IPS-20b (cell line): ENCODE measurements at regions not wholly inside any gene's neighbourhood (a gene's known extent, or its start where the extent isn't known, plus 50 kb on each side); places are given as distances from the start of the nearest gene placed in this dataset.

ENCODE experiments used
- H3K27ac ChIP-seq: one replicate; pipeline ENCODE4 v1.5.1; 2013; ENCODE audit warnings: low read length
- H3K27me3 ChIP-seq: 2 replicates; pipeline ENCODE4 v1.6.1; 2013; ENCODE audit warnings: mild to moderate bottlenecking, low read length, inconsistent platforms; ENCODE audit not compliant: insufficient read depth
- H3K36me3 ChIP-seq: 2 replicates; pipeline ENCODE4 v1.6.1; 2013; ENCODE audit warnings: low read depth, mild to moderate bottlenecking, inconsistent platforms, low read length, moderate library complexity; ENCODE audit not compliant: insufficient read depth
- H3K4me1 ChIP-seq: 2 replicates; pipeline ENCODE4 v1.6.1; 2013; ENCODE audit warnings: mild to moderate bottlenecking, control low read depth, inconsistent platforms, low read length, moderate library complexity; ENCODE audit not compliant: insufficient read depth
- H3K4me3 ChIP-seq: 2 replicates; pipeline ENCODE4 v1.5.1; 2013; ENCODE audit warnings: mild to moderate bottlenecking, low read length, inconsistent platforms
- H3K9ac ChIP-seq: 2 replicates; pipeline ENCODE4 v1.6.1; 2013; ENCODE audit warnings: low read depth, mild to moderate bottlenecking, inconsistent platforms, low read length, moderate library complexity
- H3K9me3 ChIP-seq: 2 replicates; pipeline ENCODE4 v1.6.1; 2013; ENCODE audit warnings: mild to moderate bottlenecking, low read depth, low read length, inconsistent platforms; ENCODE audit not compliant: insufficient read depth

DNA sequence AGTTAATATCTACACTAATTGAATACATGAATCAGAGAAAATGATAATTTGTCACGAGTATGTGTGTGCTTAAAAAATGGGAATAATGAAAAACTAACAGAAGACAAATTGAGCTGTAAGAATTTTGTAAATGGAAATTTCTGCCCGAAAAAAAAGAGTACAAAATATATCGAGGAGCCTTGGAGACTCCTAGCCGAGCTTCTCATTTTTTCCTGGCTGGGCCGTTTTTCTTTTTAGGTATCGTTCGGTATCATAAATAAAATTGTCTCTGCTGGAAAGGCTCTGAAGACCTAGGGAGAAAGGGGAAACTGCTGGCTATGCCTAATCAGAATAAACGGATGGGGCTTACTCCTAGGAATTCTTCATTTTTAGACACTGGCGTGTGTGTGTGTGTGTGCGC lies 227.2 kb upstream of the RAG2 start:
- no peak overlapping the region for H3K9ac ChIP-seq
- no peak overlapping the region for H3K27ac ChIP-seq
- no peaks in the 10 kb centered on the region for H3K36me3 ChIP-seq
- no peaks in the 10 kb centered on the region for H3K4me1 ChIP-seq
- no peak overlapping the region for H3K4me3 ChIP-seq
- H3K9me3 ChIP-seq, result no peaks in the 10 kb centered on the region
- H3K27me3 ChIP-seq, result no peaks in the 10 kb centered on the region

DNA sequence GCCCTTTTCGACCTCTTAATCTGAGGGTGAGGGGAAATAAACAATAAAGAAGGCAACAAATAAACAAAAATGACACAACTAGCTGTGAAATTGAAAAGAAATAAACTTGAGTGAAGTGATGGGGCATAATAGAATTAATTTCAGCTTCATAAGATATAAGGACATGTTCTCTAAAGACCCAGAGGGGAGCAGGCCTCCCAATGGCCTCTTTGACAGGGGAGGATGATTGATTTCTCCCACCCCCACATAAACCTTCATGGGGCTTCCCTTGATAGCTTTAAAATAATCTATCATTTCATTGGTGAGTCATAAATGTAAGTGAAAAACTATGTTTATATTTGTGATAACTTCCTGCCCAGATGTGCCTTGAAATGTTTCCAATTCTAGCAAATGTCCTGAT lies 226.3 kb upstream of the RAG2 start:
- no peak overlapping the region for H3K9ac ChIP-seq

GRCh38 chr11:36822829-36823228 lies 224.8 kb upstream of the RAG2 start:
- Histone ChIP-seq H3K4me3 (no peak overlapping the region), H3K4me1 (no peaks in the 10 kb centered on the region), H3K9me3 (no peaks in the 10 kb centered on the region), H3K27me3 (no peaks in the 10 kb centered on the region), H3K9ac (no peak overlapping the region), H3K36me3 (no peaks in the 10 kb centered on the region), H3K27ac (no peak overlapping the region)

More for the DNA sequence above, 226.3 kb upstream of the RAG2 start:
- H3K4me3 ChIP-seq, result no peak overlapping the region
- H3K4me1 ChIP-seq, result no peaks in the 10 kb centered on the region
- no peaks in the 10 kb centered on the region for H3K9me3 ChIP-seq
- no peak overlapping the region for H3K27ac ChIP-seq
- no peaks in the 10 kb centered on the region for H3K27me3 ChIP-seq
- H3K36me3 ChIP-seq, result no peaks in the 10 kb centered on the region

DNA sequence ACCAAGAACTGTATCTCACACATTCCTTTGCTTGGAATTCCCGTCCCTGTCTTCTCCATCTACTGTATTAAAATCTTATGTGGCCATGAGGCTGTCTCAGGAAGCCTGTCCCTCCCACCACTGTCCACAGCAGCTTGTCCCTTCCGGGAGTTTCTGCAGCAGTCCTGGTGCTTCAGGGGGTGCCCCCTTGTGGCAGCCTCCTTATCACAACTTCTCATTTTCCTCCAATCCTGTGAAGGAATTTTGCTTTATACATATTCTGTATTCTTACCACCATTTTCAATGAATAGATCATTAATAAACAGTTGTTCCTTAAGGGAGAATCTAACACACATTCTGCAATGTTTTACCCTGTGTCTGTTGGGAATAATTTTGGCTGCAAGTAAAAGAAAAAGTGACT lies 220.4 kb upstream of the RAG2 start:
- no peak overlapping the region for H3K27ac ChIP-seq
- H3K36me3 ChIP-seq, result no peaks in the 10 kb centered on the region
- no peaks in the 10 kb centered on the region for H3K4me1 ChIP-seq
- no peaks in the 10 kb centered on the region for H3K9me3 ChIP-seq
- no peak overlapping the region for H3K4me3 ChIP-seq
- H3K27me3 ChIP-seq, result no peaks in the 10 kb centered on the region
- H3K9ac ChIP-seq, result no peak overlapping the region

- Histone ChIP-seq H3K27ac (no peak overlapping the region), H3K36me3 (no peaks in the 10 kb centered on the region), H3K9me3 (no peaks in the 10 kb centered on the region), H3K4me1 (no peaks in the 10 kb centered on the region), H3K27me3 (no peaks in the 10 kb centered on the region), H3K4me3 (no peak overlapping the region), H3K9ac (no peak overlapping the region)
These were observed 219.4 kb upstream of the RAG2 start for GRCh38 chr11:36817336-36817965.

DNA sequence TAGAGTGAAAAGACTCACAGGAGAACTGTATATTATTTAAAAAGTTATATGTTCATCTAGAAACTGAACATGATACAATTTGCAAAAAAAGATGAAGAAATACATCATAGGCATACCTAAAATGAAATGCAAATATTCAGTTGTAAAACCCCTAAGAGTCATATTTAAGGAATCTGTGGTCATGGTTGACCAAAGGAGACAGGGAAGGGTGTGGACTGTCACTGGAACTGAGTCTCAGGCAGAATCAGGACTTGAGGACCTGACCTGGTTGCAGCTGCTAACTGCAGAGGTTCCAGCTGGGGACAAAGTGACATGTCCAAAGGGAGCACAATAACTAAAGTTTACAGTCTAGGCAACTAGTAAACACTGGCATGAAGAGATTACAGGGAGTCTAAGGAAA lies 211.3 kb upstream of the RAG2 start:
- Histone ChIP-seq H3K4me1 (no peaks in the 10 kb centered on the region), H3K9ac (no peak overlapping the region), H3K4me3 (no peak overlapping the region), H3K36me3 (no peaks in the 10 kb centered on the region), H3K27me3 (no peaks in the 10 kb centered on the region; the same call in 1 of the 2 replicates), H3K9me3 (no peaks in the 10 kb centered on the region), H3K27ac (no peak overlapping the region)

- Histone ChIP-seq H3K9ac (no peak overlapping the region), H3K4me1 (no peaks in the 10 kb centered on the region), H3K27me3 (no peaks in the 10 kb centered on the region; the same call in 1 of the 2 replicates), H3K9me3 (no peaks in the 10 kb centered on the region), H3K27ac (no peak overlapping the region), H3K4me3 (no peak overlapping the region), H3K36me3 (no peaks in the 10 kb centered on the region)
These were observed 209.8 kb upstream of the RAG2 start for GRCh38 chr11:36807871-36808270.

DNA sequence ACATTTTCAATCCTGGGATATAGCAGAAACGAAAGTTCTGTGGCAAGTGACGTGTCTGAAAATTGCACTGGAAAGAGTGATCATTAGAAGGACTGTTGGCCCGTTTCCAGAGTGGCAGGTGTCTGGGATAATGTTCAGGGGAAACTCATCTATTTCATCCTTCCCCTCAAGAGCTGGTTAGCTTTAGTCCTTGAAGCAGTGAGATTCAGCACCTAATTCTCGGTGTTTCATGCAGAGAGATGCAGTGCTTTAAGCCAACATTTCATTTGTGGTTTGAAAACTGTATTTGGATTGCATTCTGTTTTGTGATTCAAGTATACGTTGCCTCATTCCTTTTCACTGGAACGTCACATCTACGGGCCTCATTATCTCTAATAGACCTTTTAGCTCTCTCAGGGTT lies 205.0 kb upstream of the RAG2 start:
- no peaks in the 10 kb centered on the region for H3K36me3 ChIP-seq
- H3K9ac ChIP-seq, result no peak overlapping the region
- H3K4me1 ChIP-seq, result peaks cover 3% of the 10 kb centered on the region; the same call in 1 of the 2 replicates
- no peak overlapping the region for H3K4me3 ChIP-seq
- no peaks in the 10 kb centered on the region for H3K27me3 ChIP-seq
- no peaks in the 10 kb centered on the region for H3K9me3 ChIP-seq
- no peak overlapping the region for H3K27ac ChIP-seq

- peak overlapping the region; percentile 21; the same call in 1 of the 2 replicates for H3K9ac ChIP-seq
- no peak overlapping the region for H3K27ac ChIP-seq
- H3K4me3 ChIP-seq, result peak overlapping the region; percentile 32; the same call in 1 of the 2 replicates
- H3K9me3 ChIP-seq, result no peaks in the 10 kb centered on the region
- H3K4me1 ChIP-seq, result peaks cover 4% of the 10 kb centered on the region; the same call in 1 of the 2 replicates
- no peaks in the 10 kb centered on the region for H3K27me3 ChIP-seq
- no peaks in the 10 kb centered on the region for H3K36me3 ChIP-seq
These were observed 195.2 kb upstream of the RAG2 start for GRCh38 chr11:36792996-36793914.

GRCh38 chr11:36791957-36792356 lies 193.9 kb upstream of the RAG2 start:
- Histone ChIP-seq H3K4me3 (no peak overlapping the region), H3K36me3 (no peaks in the 10 kb centered on the region), H3K27me3 (no peaks in the 10 kb centered on the region), H3K9me3 (peaks cover 3% of the 10 kb centered on the region; the same call in 1 of the 2 replicates), H3K9ac (no peak overlapping the region), H3K27ac (no peak overlapping the region), H3K4me1 (peaks cover 4% of the 10 kb centered on the region; the same call in 1 of the 2 replicates)

- H3K36me3 ChIP-seq, result no peaks in the 10 kb centered on the region
- H3K27me3 ChIP-seq, result no peaks in the 10 kb centered on the region
- no peak overlapping the region for H3K27ac ChIP-seq
- no peak overlapping the region for H3K9ac ChIP-seq
- H3K9me3 ChIP-seq, result peaks cover 6% of the 10 kb centered on the region; the same call in 1 of the 2 replicates
- peaks cover 10% of the 10 kb centered on the region; the same call in 1 of the 2 replicates for H3K4me1 ChIP-seq
- no peak overlapping the region for H3K4me3 ChIP-seq
These were observed 192.5 kb upstream of the RAG2 start for GRCh38 chr11:36790526-36790925.

- no peak overlapping the region for H3K9ac ChIP-seq
- H3K4me1 ChIP-seq, result peaks cover 7% of the 10 kb centered on the region; the same call in 1 of the 2 replicates
- peaks cover 6% of the 10 kb centered on the region; the same call in 1 of the 2 replicates for H3K9me3 ChIP-seq
- no peaks in the 10 kb centered on the region for H3K36me3 ChIP-seq
- no peak overlapping the region for H3K27ac ChIP-seq
- H3K4me3 ChIP-seq, result no peak overlapping the region
- no peaks in the 10 kb centered on the region for H3K27me3 ChIP-seq
These were observed 185.8 kb upstream of the RAG2 start for GRCh38 chr11:36783808-36784207.
